CD8-positive, alpha-beta memory T cell (primary cell): ENCODE measurements at regions not wholly inside any gene's neighbourhood (a gene's known extent, or its start where the extent isn't known, plus 50 kb on each side); places are given as distances from the start of the nearest gene placed in this dataset.
"Not testable (repeated sequence)": the region's sequence is repeated elsewhere in the genome, so short reads cannot be mapped to it uniquely, and the experiment has no call there.

Experiments
- CTCF ChIA-PET: fragments of 350-600 bp; sonication (Branson Sonifier 250); formaldehyde crosslinking; loops from one replicate; lab custom pipeline; 2021; ENCODE audit warnings: antibody characterized with exemption; lab: Charles Lee
- POLR2A ChIA-PET: fragments of 350-600 bp; sonication (Branson Sonifier 250); formaldehyde crosslinking; loops from one replicate; lab custom pipeline; 2021; ENCODE audit warnings: antibody characterized with exemption; lab: Charles Lee
- DNase-seq, 5 donors: peaks; one replicate each; pipeline versions ENCODE4 v3.0.0 to v3.0.0-alpha.2; 2020 to 2022; ENCODE audit warnings: mixed read lengths in 1 of 5
- H3K27ac ChIP-seq: one replicate; pipeline ENCODE4 v1.7.0; 2013; ENCODE audit warnings: low read depth, mild to moderate bottlenecking, low read length, moderate library complexity
- H3K27me3 ChIP-seq: 2 replicates; pipeline ENCODE4 v1.7.0; 2013; ENCODE audit warnings: low read length, mild to moderate bottlenecking; ENCODE audit not compliant: insufficient read depth, poor library complexity, severe bottlenecking
- H3K36me3 ChIP-seq: 2 replicates; pipeline ENCODE4 v1.7.0; 2013; ENCODE audit warnings: mild to moderate bottlenecking, low read length, moderate library complexity; ENCODE audit not compliant: insufficient read depth
- H3K4me1 ChIP-seq: 2 replicates; pipeline ENCODE4 v1.7.0; 2013; ENCODE audit warnings: mild to moderate bottlenecking, low read length, moderate library complexity; ENCODE audit not compliant: insufficient read depth
- H3K4me3 ChIP-seq: 2 replicates; pipeline ENCODE4 v1.7.0; 2013; ENCODE audit warnings: mild to moderate bottlenecking, low read length
- H3K9me3 ChIP-seq: 2 replicates; pipeline ENCODE4 v1.7.0; 2013; ENCODE audit warnings: mild to moderate bottlenecking, low read length
- H3K27ac Mint-ChIP-seq, 8 donors: one replicate each; pipeline ENCODE4 v1.8.0; 2020 to 2021; ENCODE audit warnings: mixed read lengths in 8 of 8, mild to moderate bottlenecking in 6 of 8, inconsistent platforms in 3 of 8, moderate library complexity in 3 of 8
- H3K27me3 Mint-ChIP-seq, 2 donors: one replicate each; pipeline ENCODE4 v1.8.0; 2020 to 2021; ENCODE audit warnings: mixed read lengths in 2 of 2, mild to moderate bottlenecking in 1 of 2, moderate library complexity in 1 of 2
- H3K36me3 Mint-ChIP-seq, 3 donors: one replicate each; pipeline ENCODE4 v1.8.0; 2020 to 2021; ENCODE audit warnings: mixed read lengths in 3 of 3, inconsistent platforms in 1 of 3, mild to moderate bottlenecking in 1 of 3
- H3K4me1 Mint-ChIP-seq, 3 donors: one replicate each; pipeline ENCODE4 v1.8.0; 2020 to 2021; ENCODE audit warnings: mixed read lengths in 3 of 3, inconsistent platforms in 1 of 3, mild to moderate bottlenecking in 1 of 3
- H3K4me3 Mint-ChIP-seq, 7 donors: one replicate each; pipeline ENCODE4 v1.8.0; 2020 to 2021; ENCODE audit warnings: mixed read lengths in 7 of 7, mild to moderate bottlenecking in 6 of 7, moderate library complexity in 4 of 7, inconsistent platforms in 2 of 7
- H3K9me3 Mint-ChIP-seq, 5 donors: one replicate each; pipeline ENCODE4 v1.8.0; 2020 to 2022; ENCODE audit warnings: mixed read lengths in 5 of 5, mild to moderate bottlenecking in 3 of 5, moderate library complexity in 2 of 5, inconsistent platforms in 1 of 5

DNA sequence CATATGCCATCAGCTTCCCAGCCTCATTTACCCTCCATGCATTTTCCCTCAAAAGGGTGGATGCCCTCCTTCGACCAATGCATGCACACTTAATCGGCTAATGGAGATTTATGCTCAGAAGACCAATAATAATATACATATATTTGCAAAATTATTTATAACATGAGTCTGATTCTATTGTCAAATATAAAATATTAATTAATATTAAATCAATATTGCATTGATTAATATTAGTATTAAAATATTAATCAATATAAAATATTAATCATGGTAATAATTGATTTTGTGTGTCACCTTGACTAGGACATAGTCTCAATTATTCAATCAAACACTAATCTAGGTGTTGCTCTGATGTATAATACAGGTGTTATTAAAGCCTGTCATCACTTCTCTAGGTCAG lies 1282.5 kb downstream of the TMEM121 start:
- Mint-ChIP-seq H3K27ac (no peak overlapping the region), H3K27me3 (peaks cover 11 to 38% of the 10 kb centered on the region in 2 donors), H3K4me3 (no peak overlapping the region), H3K4me1 (peaks cover 7 to 18% (median 12%) of the 10 kb centered on the region in 3 donors), H3K9me3 (no peaks in the 10 kb centered on the region), H3K36me3 (no peaks in the 10 kb centered on the region)
- Histone ChIP-seq H3K4me1 (no peaks in the 10 kb centered on the region), H3K36me3 (no peaks in the 10 kb centered on the region), H3K4me3 (no peak overlapping the region), H3K27me3 (peaks cover 3% of the 10 kb centered on the region), H3K27ac (no peak overlapping the region), H3K9me3 (no peaks in the 10 kb centered on the region)
- CTCF ChIA-PET: no interaction called here
- DNase-seq: no peak
- POLR2A ChIA-PET: no interaction called here

DNA sequence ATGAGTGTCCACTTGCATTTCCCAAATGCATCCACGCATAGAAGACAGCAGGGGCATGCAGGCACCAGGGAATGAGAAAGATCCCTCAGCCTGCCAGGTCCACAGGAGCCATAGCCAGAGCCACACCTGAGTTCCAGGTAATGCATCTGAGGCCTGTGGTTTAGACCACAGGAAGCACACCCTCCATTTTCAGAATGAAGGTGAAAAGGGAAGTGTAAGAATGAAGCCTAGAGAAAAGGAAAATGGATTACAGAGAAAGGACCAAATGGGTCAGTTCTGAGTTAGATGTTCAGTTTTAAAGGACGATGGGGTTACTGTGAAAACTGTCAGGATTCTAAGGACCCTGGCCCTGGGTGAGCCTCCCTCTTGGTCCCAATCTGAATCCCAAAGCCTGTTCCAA lies 1283.2 kb downstream of the TMEM121 start:
- ChIA-PET CTCF (no interaction called here), POLR2A (no interaction called here)
- Mint-ChIP-seq H3K27ac (peak overlapping the region in 2 of 8 donors; percentile 17 to 77), H3K36me3 (no peaks in the 10 kb centered on the region), H3K4me1 (peaks cover 7 to 18% (median 12%) of the 10 kb centered on the region in 3 donors), H3K4me3 (no peak overlapping the region), H3K27me3 (peaks cover 6 to 32% of the 10 kb centered on the region in 2 donors), H3K9me3 (no peaks in the 10 kb centered on the region)
- no peak overlapping the region for H3K27ac ChIP-seq
- H3K9me3 ChIP-seq: no peaks in the 10 kb centered on the region
- peaks cover 3% of the 10 kb centered on the region for H3K27me3 ChIP-seq
- H3K36me3 ChIP-seq: no peaks in the 10 kb centered on the region
- H3K4me1 ChIP-seq: no peaks in the 10 kb centered on the region
- no peak overlapping the region for H3K4me3 ChIP-seq
- DNase-seq: no peak

DNA sequence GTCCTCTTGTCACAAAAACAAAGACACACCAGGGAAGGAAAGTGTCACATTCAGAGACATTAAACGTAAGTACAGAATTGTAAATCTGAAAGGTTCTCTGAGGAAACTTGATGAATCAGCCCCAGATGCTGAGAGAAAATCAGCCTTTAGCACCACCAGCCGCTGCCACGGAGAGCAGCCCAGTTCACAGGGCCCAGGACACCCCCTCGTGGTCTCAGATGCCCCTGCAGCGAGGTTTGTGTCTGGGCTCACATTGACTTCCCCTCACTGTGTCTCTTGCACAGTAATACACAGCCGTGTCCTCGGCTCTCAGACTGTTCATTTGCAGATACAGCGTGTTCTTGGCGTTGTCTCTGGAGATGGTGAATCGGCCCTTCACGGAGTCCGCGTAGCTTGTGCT lies 1283.8 kb downstream of the TMEM121 start:
- H3K36me3 ChIP-seq, DNase-seq, H3K4me3 Mint-ChIP-seq, H3K27ac ChIP-seq, CTCF ChIA-PET, H3K4me1 ChIP-seq, H3K36me3 Mint-ChIP-seq, H3K9me3 ChIP-seq, H3K27me3 ChIP-seq, H3K4me3 ChIP-seq, H3K9me3 Mint-ChIP-seq, POLR2A ChIA-PET: not testable (repeated sequence)
- H3K4me1 Mint-ChIP-seq: peaks cover 7 to 18% (median 12%) of the 10 kb centered on the region in 3 donors
- peak overlapping the region in 1 of 8 donors; percentile 42 for H3K27ac Mint-ChIP-seq
- peaks cover 7 to 30% of the 10 kb centered on the region in 2 donors for H3K27me3 Mint-ChIP-seq

DNA sequence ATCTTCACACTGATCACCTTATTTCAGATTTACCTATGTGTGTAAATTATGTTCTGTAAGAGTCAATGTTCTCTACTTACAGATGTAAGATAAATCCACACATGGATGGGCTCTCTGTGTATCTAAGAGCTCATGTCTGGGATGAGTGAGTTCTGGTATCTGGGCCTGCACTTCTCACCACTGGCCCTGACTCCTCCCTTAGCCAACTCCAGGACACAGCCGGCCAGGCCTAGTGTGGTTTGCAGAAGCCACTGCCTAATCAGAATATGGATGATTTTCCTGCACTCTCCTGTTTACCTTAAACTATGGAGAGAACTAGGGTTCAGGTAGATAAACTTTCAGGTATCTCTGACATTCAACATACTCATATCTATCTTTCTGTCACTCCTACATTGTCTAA lies 1284.8 kb downstream of the TMEM121 start:
- Mint-ChIP-seq H3K4me1 (peaks cover 7 to 18% (median 12%) of the 10 kb centered on the region in 3 donors), H3K27me3 (peaks cover 9 to 27% of the 10 kb centered on the region in 2 donors), H3K9me3 (no peaks in the 10 kb centered on the region), H3K4me3 (no peak overlapping the region), H3K36me3 (no peaks in the 10 kb centered on the region), H3K27ac (no peak overlapping the region)
- Histone ChIP-seq H3K4me3 (no peak overlapping the region), H3K27me3 (no peaks in the 10 kb centered on the region), H3K27ac (no peak overlapping the region), H3K4me1 (no peaks in the 10 kb centered on the region), H3K36me3 (no peaks in the 10 kb centered on the region), H3K9me3 (no peaks in the 10 kb centered on the region)
- DNase-seq: no peak
- ChIA-PET POLR2A (no interaction called here), CTCF (no interaction called here)

DNA sequence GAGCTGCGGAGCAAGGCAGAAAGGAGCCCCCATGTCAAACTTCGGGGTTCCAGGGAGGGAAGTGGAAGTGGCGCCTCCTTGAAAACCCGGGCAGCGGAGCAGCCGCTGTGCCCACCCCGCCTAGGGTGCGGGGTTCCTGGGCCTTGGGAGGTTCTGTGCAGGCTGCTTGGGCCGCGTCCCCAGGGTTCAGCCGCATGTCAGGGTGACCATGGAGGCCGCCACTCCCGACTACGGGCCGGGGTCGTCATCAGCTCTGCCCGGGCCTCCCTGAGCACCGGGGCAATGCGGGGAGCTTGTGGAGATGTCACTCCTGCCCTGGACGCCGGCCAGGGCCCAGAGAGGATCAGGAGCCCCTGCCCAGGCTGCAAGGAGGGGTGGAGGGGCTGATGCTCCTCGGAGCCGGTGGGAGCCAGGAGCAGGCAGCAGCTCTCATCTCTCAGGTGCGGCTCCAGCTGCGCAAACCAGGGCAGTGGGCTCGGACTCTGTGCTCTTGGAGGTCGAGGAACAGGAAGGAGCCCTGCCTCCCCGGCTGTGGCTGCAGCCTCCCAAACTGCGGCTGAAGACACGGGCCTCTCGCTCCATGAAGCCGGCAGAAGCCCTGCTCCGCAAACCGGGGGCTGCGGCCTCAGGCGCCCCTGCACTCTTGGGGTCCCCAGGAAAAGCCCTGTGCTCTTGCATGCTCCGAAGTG lies 1286.5 kb downstream of the TMEM121 start:
- ChIA-PET CTCF (no interaction called here), POLR2A (no interaction called here)
- Histone ChIP-seq H3K36me3 (no peaks in the 10 kb centered on the region), H3K4me1 (no peaks in the 10 kb centered on the region), H3K27ac (no peak overlapping the region), H3K9me3 (no peaks in the 10 kb centered on the region), H3K27me3 (no peaks in the 10 kb centered on the region), H3K4me3 (no peak overlapping the region)
- Mint-ChIP-seq H3K27ac (no peak overlapping the region), H3K4me3 (no peak overlapping the region), H3K27me3 (peaks cover 8 to 19% of the 10 kb centered on the region in 2 donors), H3K9me3 (no peaks in the 10 kb centered on the region), H3K4me1 (peaks cover 7 to 18% (median 12%) of the 10 kb centered on the region in 3 donors), H3K36me3 (no peaks in the 10 kb centered on the region)
- no peak for DNase-seq

DNA sequence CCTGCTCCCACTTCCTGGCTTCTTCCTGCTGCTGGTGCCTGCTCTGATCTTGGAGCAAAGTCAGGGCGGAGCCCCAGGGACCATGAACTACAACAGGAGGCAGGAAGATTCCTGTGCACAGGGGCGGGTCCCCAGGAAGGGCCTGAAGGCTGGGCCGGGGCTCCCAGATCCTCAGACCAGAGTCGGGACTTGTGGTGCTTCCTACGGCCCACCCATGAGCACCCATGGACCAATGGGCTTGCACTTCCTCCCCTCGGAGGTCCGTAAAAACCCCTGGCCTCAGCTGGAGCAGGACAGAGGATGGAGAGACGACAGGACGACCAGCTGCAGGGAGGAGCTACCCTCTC lies 1287.1 kb downstream of the TMEM121 start:
- no peaks in the 10 kb centered on the region for H3K36me3 ChIP-seq
- H3K4me1 Mint-ChIP-seq: peaks cover 7 to 18% (median 12%) of the 10 kb centered on the region in 3 donors
- POLR2A ChIA-PET: no interaction called here
- no peaks in the 10 kb centered on the region for H3K9me3 ChIP-seq
- H3K4me3 Mint-ChIP-seq: no peak overlapping the region
- H3K9me3 Mint-ChIP-seq: no peaks in the 10 kb centered on the region
- no peak for DNase-seq
- H3K27me3 Mint-ChIP-seq: peaks cover 8 to 18% of the 10 kb centered on the region in 2 donors
- H3K27ac ChIP-seq: no peak overlapping the region
- no peak overlapping the region for H3K4me3 ChIP-seq
- CTCF ChIA-PET: no interaction called here
- H3K4me1 ChIP-seq: no peaks in the 10 kb centered on the region
- H3K36me3 Mint-ChIP-seq: no peaks in the 10 kb centered on the region
- no peak overlapping the region for H3K27ac Mint-ChIP-seq
- H3K27me3 ChIP-seq: no peaks in the 10 kb centered on the region

DNA sequence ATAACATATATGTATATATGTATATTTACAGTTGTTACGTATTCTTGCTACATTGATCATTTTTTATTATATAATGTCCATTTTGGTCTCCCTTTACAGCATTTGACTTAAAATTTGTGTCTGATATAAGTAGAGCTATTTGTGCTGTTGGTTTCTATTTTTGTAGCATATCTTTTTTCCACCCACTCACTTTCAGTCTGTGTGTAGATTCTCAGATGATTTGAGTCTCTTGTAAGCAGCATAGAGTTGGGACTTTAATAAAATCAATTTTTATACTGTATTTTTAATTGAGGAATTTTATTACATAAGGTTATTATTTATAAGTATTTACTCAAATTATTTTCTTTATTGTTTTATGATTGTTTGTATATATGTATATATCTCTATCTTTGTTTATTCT lies 1293.7 kb downstream of the TMEM121 start:
- no peak overlapping the region for H3K27ac ChIP-seq
- no peaks in the 10 kb centered on the region for H3K9me3 ChIP-seq
- Mint-ChIP-seq H3K27me3 (peaks cover 21 to 56% of the 10 kb centered on the region in 2 donors), H3K27ac (no peak overlapping the region), H3K9me3 (no peaks in the 10 kb centered on the region), H3K36me3 (no peaks in the 10 kb centered on the region), H3K4me3 (no peak overlapping the region), H3K4me1 (no peaks in the 10 kb centered on the region)
- H3K4me3 ChIP-seq: no peak overlapping the region
- CTCF ChIA-PET: interaction anchor here (1.9 kb wide), 1 partner anchor 10 kb away, joined by 12 read pairs; no protein-coding TSS in a partner anchor
- DNase-seq: no peak
- no peaks in the 10 kb centered on the region for H3K36me3 ChIP-seq
- H3K27me3 ChIP-seq: no peaks in the 10 kb centered on the region
- H3K4me1 ChIP-seq: no peaks in the 10 kb centered on the region
- POLR2A ChIA-PET: no interaction called here

DNA sequence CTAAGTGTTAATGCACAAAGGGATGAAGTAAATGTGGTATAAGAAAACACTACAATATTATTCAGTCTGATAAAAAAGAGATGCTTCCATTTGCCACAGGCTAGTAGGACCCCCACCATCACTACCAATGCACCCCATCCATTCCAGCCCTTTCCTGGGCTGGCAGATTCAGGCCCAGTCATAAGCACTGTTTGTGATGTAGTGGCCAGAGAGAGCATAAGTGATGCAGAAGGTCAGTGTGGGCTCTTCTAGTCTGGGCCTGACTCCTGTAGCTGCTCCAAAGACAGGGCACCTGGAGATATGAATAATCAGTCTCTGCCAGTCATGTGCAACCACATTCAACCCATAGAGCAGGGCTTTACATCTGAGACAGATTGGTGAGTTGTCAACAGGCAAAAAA lies 1294.7 kb downstream of the TMEM121 start:
- Histone ChIP-seq H3K27ac (no peak overlapping the region), H3K36me3 (no peaks in the 10 kb centered on the region), H3K9me3 (no peaks in the 10 kb centered on the region), H3K4me1 (no peaks in the 10 kb centered on the region), H3K27me3 (no peaks in the 10 kb centered on the region), H3K4me3 (no peak overlapping the region)
- POLR2A ChIA-PET: no interaction called here
- Mint-ChIP-seq H3K27me3 (peaks cover 18 to 61% of the 10 kb centered on the region in 2 donors), H3K4me3 (no peak overlapping the region), H3K9me3 (no peaks in the 10 kb centered on the region), H3K27ac (no peak overlapping the region), H3K4me1 (no peaks in the 10 kb centered on the region), H3K36me3 (no peaks in the 10 kb centered on the region)
- CTCF ChIA-PET: interaction anchor here (1.0 to 1.9 kb wide), 2 partner anchors 9 to 19 kb away, joined by 3 to 12 read pairs; no protein-coding TSS in a partner anchor
- no peak for DNase-seq
